ENCODE measurements at regions not wholly inside any gene's neighbourhood (a gene's known extent, or its start where the extent isn't known, plus 50 kb on each side); places are given as distances from the start of the nearest gene placed in this dataset.

- WGBS: 97% methylated on average over 5 of the region's 5 CpGs
- Histone ChIP-seq H3K4me1 (ENCODE audit: control insufficient read depth in 2 of 2, insufficient read depth in 2 of 2, low read length in 2 of 2) (no peaks in the 10 kb centered on the region), H3K9me3 (ENCODE audit: control insufficient read depth in 2 of 2, insufficient read depth in 1 of 2, low read length in 1 of 2) (no peaks in the 10 kb centered on the region), H3K36me3 (ENCODE audit: control insufficient read depth in 2 of 2, insufficient read depth in 2 of 2, low read length in 1 of 2) (no peaks in the 10 kb centered on the region), H3K27ac (ENCODE audit: low read depth in 1 of 2, low read length in 1 of 2) (no peak overlapping the region), H3K4me3 (ENCODE audit: low read length in 2 of 2) (no peak overlapping the region), H3K27me3 (ENCODE audit: control insufficient read depth in 2 of 2, insufficient read depth in 1 of 2, low read length in 1 of 2) (no peaks in the 10 kb centered on the region)
- DNase-seq (ENCODE audit: low read depth in 6 of 9, low spot score in 9 of 9): no peak
These were observed 58.6 kb downstream of the LIG4 start for GRCh38 chr13:108156749-108157148.

- DNase-seq (ENCODE audit: low read depth in 6 of 9, low spot score in 9 of 9): peak in 7 of 9 donors; percentile 13 to 59 (median 25)
These were observed 59.9 kb downstream of the LIG4 start for GRCh38 chr13:108155185-108156106.

DNA sequence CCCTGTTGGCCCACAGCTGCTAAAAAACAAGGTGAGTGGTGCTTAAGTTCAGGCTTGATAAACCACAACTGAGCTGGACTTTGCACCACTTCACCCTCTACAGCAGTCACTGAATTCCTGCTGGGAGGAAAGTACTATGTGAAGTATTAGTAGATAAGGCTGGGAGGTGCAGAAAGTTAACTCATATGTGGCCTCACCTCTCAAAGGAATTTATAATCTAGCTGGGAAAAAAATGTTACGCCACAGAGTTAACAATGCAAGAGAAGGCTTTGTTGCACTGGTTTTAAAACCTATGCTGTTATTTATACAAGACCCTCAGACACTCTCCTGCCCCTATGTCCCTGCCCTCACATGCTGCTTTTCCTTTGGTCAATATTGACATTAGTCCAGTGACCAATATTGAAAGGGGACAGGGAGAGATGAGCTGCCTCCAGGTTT is 60.9 kb downstream of the LIG4 start:
- H3K36me3 ChIP-seq (ENCODE audit: control insufficient read depth in 2 of 2, insufficient read depth in 2 of 2, low read length in 1 of 2): no peaks in the 10 kb centered on the region
- no peaks in the 10 kb centered on the region for H3K27me3 ChIP-seq (ENCODE audit: control insufficient read depth in 2 of 2, insufficient read depth in 1 of 2, low read length in 1 of 2)
- H3K4me1 ChIP-seq (ENCODE audit: control insufficient read depth in 2 of 2, insufficient read depth in 2 of 2, low read length in 2 of 2): no peaks in the 10 kb centered on the region
- H3K4me3 ChIP-seq (ENCODE audit: low read length in 2 of 2): no peak overlapping the region
- no peak overlapping the region for H3K27ac ChIP-seq (ENCODE audit: low read depth in 1 of 2, low read length in 1 of 2)
- no peak for DNase-seq (ENCODE audit: low read depth in 6 of 9, low spot score in 9 of 9)
- 84% methylated on average over 1 of the region's 1 CpG for WGBS
- no peaks in the 10 kb centered on the region for H3K9me3 ChIP-seq (ENCODE audit: control insufficient read depth in 2 of 2, insufficient read depth in 1 of 2, low read length in 1 of 2)

More at GRCh38 chr13:108155185-108156106, 59.9 kb downstream of the LIG4 start:
- Histone ChIP-seq H3K4me3 (ENCODE audit: low read length in 2 of 2) (no peak overlapping the region), H3K27me3 (ENCODE audit: control insufficient read depth in 2 of 2, insufficient read depth in 1 of 2, low read length in 1 of 2) (no peaks in the 10 kb centered on the region), H3K9me3 (ENCODE audit: control insufficient read depth in 2 of 2, insufficient read depth in 1 of 2, low read length in 1 of 2) (no peaks in the 10 kb centered on the region), H3K27ac (ENCODE audit: low read depth in 1 of 2, low read length in 1 of 2) (no peak overlapping the region), H3K4me1 (ENCODE audit: control insufficient read depth in 2 of 2, insufficient read depth in 2 of 2, low read length in 2 of 2) (no peaks in the 10 kb centered on the region), H3K36me3 (ENCODE audit: control insufficient read depth in 2 of 2, insufficient read depth in 2 of 2, low read length in 1 of 2) (no peaks in the 10 kb centered on the region)
- 47% methylated on average over 16 of the region's 16 CpGs for WGBS

DNA sequence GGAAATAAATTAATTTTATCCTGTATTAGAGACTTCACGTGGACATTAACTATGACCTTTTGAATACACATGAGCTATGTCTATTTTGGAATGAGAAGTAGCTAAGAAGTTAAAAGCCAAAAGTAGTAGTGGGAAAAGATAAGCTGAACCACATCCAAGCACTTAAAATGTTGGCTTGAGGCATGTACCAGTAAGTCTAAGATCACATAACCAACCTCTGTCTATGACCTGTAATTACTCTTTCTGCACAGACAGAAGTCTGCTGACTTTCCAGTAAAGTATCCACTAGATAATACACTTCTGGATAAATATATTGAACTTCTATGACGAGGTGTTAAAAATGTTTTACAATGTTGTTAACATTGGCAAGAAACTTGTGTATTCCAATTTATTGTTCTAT is 68.7 kb downstream of the LIG4 start:
- no peak overlapping the region for H3K27ac ChIP-seq (ENCODE audit: low read depth in 1 of 2, low read length in 1 of 2)
- no peaks in the 10 kb centered on the region for H3K27me3 ChIP-seq (ENCODE audit: control insufficient read depth in 2 of 2, insufficient read depth in 1 of 2, low read length in 1 of 2)
- no peaks in the 10 kb centered on the region for H3K4me1 ChIP-seq (ENCODE audit: control insufficient read depth in 2 of 2, insufficient read depth in 2 of 2, low read length in 2 of 2)
- no peaks in the 10 kb centered on the region for H3K36me3 ChIP-seq (ENCODE audit: control insufficient read depth in 2 of 2, insufficient read depth in 2 of 2, low read length in 1 of 2)
- no peak overlapping the region for H3K4me3 ChIP-seq (ENCODE audit: low read length in 2 of 2)
- DNase-seq (ENCODE audit: low read depth in 6 of 9, low spot score in 9 of 9): no peak
- no peaks in the 10 kb centered on the region for H3K9me3 ChIP-seq (ENCODE audit: control insufficient read depth in 2 of 2, insufficient read depth in 1 of 2, low read length in 1 of 2)
- WGBS: 88% methylated on average over 2 of the region's 2 CpGs

DNA sequence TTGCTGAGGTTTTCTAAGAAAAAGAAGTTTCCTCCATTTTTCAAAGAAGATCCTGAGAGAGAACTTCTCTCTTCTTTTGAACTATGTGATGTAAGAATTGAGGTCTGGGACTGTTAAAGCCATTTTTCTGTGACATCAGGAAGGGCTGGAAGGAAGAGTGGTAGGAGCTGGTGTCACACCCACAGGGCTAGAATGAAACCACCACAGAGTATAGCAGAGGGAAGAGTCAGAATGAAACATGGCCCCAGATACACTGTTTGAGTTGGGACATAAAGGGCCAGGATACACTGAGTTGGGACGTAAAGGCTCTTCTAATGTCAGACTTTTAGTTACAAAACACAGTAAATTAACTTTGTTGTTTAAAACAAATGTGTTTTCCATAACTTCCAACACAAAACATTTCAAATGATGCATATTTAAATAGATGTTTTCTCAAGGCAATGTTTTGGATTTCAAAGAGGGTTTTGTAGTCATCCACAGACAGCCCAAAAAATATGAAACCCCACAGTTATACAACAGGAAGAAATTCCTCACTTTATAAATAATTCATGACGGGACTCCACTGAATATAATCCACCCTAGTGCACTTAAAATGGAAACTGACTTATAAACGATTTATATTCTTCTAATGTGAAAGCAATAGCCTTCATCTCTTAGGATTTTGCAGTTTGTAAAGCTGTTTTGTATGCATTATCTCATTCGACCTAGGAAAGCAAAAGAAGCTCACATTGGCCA is 72.5 kb downstream of the LIG4 start:
- no peaks in the 10 kb centered on the region for H3K4me1 ChIP-seq (ENCODE audit: control insufficient read depth in 2 of 2, insufficient read depth in 2 of 2, low read length in 2 of 2)
- no peaks in the 10 kb centered on the region for H3K36me3 ChIP-seq (ENCODE audit: control insufficient read depth in 2 of 2, insufficient read depth in 2 of 2, low read length in 1 of 2)
- 85% methylated on average over 4 of the region's 4 CpGs for WGBS
- no peak overlapping the region for H3K27ac ChIP-seq (ENCODE audit: low read depth in 1 of 2, low read length in 1 of 2)
- no peak for DNase-seq (ENCODE audit: low read depth in 6 of 9, low spot score in 9 of 9)
- no peaks in the 10 kb centered on the region for H3K27me3 ChIP-seq (ENCODE audit: control insufficient read depth in 2 of 2, insufficient read depth in 1 of 2, low read length in 1 of 2)
- no peak overlapping the region for H3K4me3 ChIP-seq (ENCODE audit: low read length in 2 of 2)
- H3K9me3 ChIP-seq (ENCODE audit: control insufficient read depth in 2 of 2, insufficient read depth in 1 of 2, low read length in 1 of 2): no peaks in the 10 kb centered on the region

- Histone ChIP-seq H3K27me3 (ENCODE audit: control insufficient read depth in 2 of 2, insufficient read depth in 1 of 2, low read length in 1 of 2) (no peaks in the 10 kb centered on the region), H3K4me1 (ENCODE audit: control insufficient read depth in 2 of 2, insufficient read depth in 2 of 2, low read length in 2 of 2) (no peaks in the 10 kb centered on the region)
These were observed 78.2 kb downstream of the LIG4 start for GRCh38 chr13:108137176-108137575.

DNA sequence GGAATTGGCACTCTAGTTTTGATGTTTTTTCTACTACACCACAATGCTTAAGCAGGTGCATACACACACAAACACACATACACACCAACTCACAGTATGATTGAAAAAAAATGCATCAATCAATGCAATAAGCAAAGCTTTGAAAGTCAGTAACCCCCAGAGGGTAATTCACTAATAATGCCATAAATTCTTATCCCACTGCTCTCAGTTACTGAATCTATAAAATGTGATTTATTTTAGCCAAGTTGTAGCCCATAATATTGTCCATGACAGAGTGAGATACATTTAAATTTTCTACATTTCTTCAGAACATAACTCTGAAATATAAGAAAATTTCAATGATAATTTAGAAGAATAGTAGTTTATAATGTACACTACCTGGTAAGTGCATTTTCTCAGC is 87.9 kb downstream of the LIG4 start:
- DNase-seq (ENCODE audit: low read depth in 6 of 9, low spot score in 9 of 9): no peak
- H3K9me3 ChIP-seq (ENCODE audit: control insufficient read depth in 2 of 2, insufficient read depth in 1 of 2, low read length in 1 of 2): no peaks in the 10 kb centered on the region
- no peaks in the 10 kb centered on the region for H3K36me3 ChIP-seq (ENCODE audit: control insufficient read depth in 2 of 2, insufficient read depth in 2 of 2, low read length in 1 of 2)
- H3K27me3 ChIP-seq (ENCODE audit: control insufficient read depth in 2 of 2, insufficient read depth in 1 of 2, low read length in 1 of 2): no peaks in the 10 kb centered on the region
- no peak overlapping the region for H3K27ac ChIP-seq (ENCODE audit: low read depth in 1 of 2, low read length in 1 of 2)
- no peaks in the 10 kb centered on the region for H3K4me1 ChIP-seq (ENCODE audit: control insufficient read depth in 2 of 2, insufficient read depth in 2 of 2, low read length in 2 of 2)
- H3K4me3 ChIP-seq (ENCODE audit: low read length in 2 of 2): no peak overlapping the region

More at GRCh38 chr13:108137176-108137575, 78.2 kb downstream of the LIG4 start:
- no peak for DNase-seq (ENCODE audit: low read depth in 6 of 9, low spot score in 9 of 9)
- H3K9me3 ChIP-seq (ENCODE audit: control insufficient read depth in 2 of 2, insufficient read depth in 1 of 2, low read length in 1 of 2): no peaks in the 10 kb centered on the region
- no peaks in the 10 kb centered on the region for H3K36me3 ChIP-seq (ENCODE audit: control insufficient read depth in 2 of 2, insufficient read depth in 2 of 2, low read length in 1 of 2)
- H3K4me3 ChIP-seq (ENCODE audit: low read length in 2 of 2): no peak overlapping the region
- H3K27ac ChIP-seq (ENCODE audit: low read depth in 1 of 2, low read length in 1 of 2): no peak overlapping the region
- 90% methylated on average over 1 of the region's 1 CpG for WGBS

- H3K4me3 ChIP-seq (ENCODE audit: low read length in 2 of 2): no peak overlapping the region
- DNase-seq (ENCODE audit: low read depth in 6 of 9, low spot score in 9 of 9): no peak
- no peaks in the 10 kb centered on the region for H3K27me3 ChIP-seq (ENCODE audit: control insufficient read depth in 2 of 2, insufficient read depth in 1 of 2, low read length in 1 of 2)
- H3K27ac ChIP-seq (ENCODE audit: low read depth in 1 of 2, low read length in 1 of 2): no peak overlapping the region
- H3K9me3 ChIP-seq (ENCODE audit: control insufficient read depth in 2 of 2, insufficient read depth in 1 of 2, low read length in 1 of 2): no peaks in the 10 kb centered on the region
- H3K4me1 ChIP-seq (ENCODE audit: control insufficient read depth in 2 of 2, insufficient read depth in 2 of 2, low read length in 2 of 2): no peaks in the 10 kb centered on the region
- H3K36me3 ChIP-seq (ENCODE audit: control insufficient read depth in 2 of 2, insufficient read depth in 2 of 2, low read length in 1 of 2): no peaks in the 10 kb centered on the region
- WGBS: 73% methylated on average over 2 of the region's 2 CpGs
These were observed 89.3 kb downstream of the LIG4 start for GRCh38 chr13:108126056-108126455.

- H3K9me3 ChIP-seq (ENCODE audit: control insufficient read depth in 2 of 2, insufficient read depth in 1 of 2, low read length in 1 of 2): no peaks in the 10 kb centered on the region
- H3K4me1 ChIP-seq (ENCODE audit: control insufficient read depth in 2 of 2, insufficient read depth in 2 of 2, low read length in 2 of 2): no peaks in the 10 kb centered on the region
- no peak overlapping the region for H3K4me3 ChIP-seq (ENCODE audit: low read length in 2 of 2)
- WGBS: 96% methylated on average over 1 of the region's 1 CpG
- no peak overlapping the region for H3K27ac ChIP-seq (ENCODE audit: low read depth in 1 of 2, low read length in 1 of 2)
- DNase-seq (ENCODE audit: low read depth in 6 of 9, low spot score in 9 of 9): no peak
- no peaks in the 10 kb centered on the region for H3K36me3 ChIP-seq (ENCODE audit: control insufficient read depth in 2 of 2, insufficient read depth in 2 of 2, low read length in 1 of 2)
- H3K27me3 ChIP-seq (ENCODE audit: control insufficient read depth in 2 of 2, insufficient read depth in 1 of 2, low read length in 1 of 2): no peaks in the 10 kb centered on the region
These were observed 93.9 kb downstream of the LIG4 start for GRCh38 chr13:108121406-108121805.
